Mesendoderm (in vitro differentiated cells): ENCODE measurements at regions not wholly inside any gene's neighbourhood (a gene's known extent, or its start where the extent isn't known, plus 50 kb on each side); places are given as distances from the start of the nearest gene placed in this dataset.

Experiments
- DNase-seq: peaks from one replicate; pipeline ENCODE4 v3.0.0; 2013
- H2AK5ac ChIP-seq: 2 replicates; pipeline ENCODE4 v1.6.1; 2013; ENCODE audit warnings: low read length, inconsistent platforms
- H2BK120ac ChIP-seq: 2 replicates; pipeline ENCODE4 v1.6.1; 2013; ENCODE audit warnings: low read depth, mild to moderate bottlenecking, low read length, moderate library complexity, mixed read lengths
- H2BK15ac ChIP-seq: replicated peaks from 2 replicates; pipeline ENCODE4 v1.6.1; 2013; ENCODE audit warnings: low read depth, mild to moderate bottlenecking, moderate library complexity
- H2BK5ac ChIP-seq: 2 replicates; pipeline ENCODE4 v1.6.1; 2013; ENCODE audit warnings: low read length, inconsistent platforms
- H3K18ac ChIP-seq: 2 replicates; pipeline ENCODE4 v1.6.1; 2013; ENCODE audit warnings: mild to moderate bottlenecking, low read length, mixed read lengths
- H3K23ac ChIP-seq: one replicate; pipeline ENCODE4 v1.6.1; 2013; ENCODE audit warnings: low read length
- H3K27ac ChIP-seq: 2 replicates; pipeline ENCODE4 v1.5.1; 2013; ENCODE audit warnings: low read depth, mild to moderate bottlenecking, inconsistent platforms, low read length, moderate library complexity
- H3K27me3 ChIP-seq: 2 replicates; pipeline ENCODE4 v1.6.1; 2013; ENCODE audit warnings: low read length, control low read depth, mild to moderate bottlenecking, inconsistent platforms; ENCODE audit not compliant: insufficient read depth, poor library complexity
- H3K36me3 ChIP-seq: 2 replicates; pipeline ENCODE4 v1.6.1; 2013; ENCODE audit warnings: low read length, inconsistent platforms; ENCODE audit not compliant: control insufficient read depth, insufficient read depth
- H3K4ac ChIP-seq: one replicate; pipeline ENCODE4 v1.6.1; 2013; ENCODE audit warnings: low read depth, mild to moderate bottlenecking, low read length, moderate library complexity
- H3K4me1 ChIP-seq: 2 replicates; pipeline ENCODE4 v1.6.1; 2013; ENCODE audit warnings: low read depth, low read length, inconsistent platforms; ENCODE audit not compliant: control insufficient read depth
- H3K4me2 ChIP-seq: 2 replicates; pipeline ENCODE4 v1.6.1; 2013; ENCODE audit warnings: low read length
- H3K4me3 ChIP-seq: 2 replicates; pipeline ENCODE4 v1.5.1; 2013; ENCODE audit warnings: mild to moderate bottlenecking, low read length
- H3K56ac ChIP-seq: one replicate; pipeline ENCODE4 v1.6.1; 2013; ENCODE audit warnings: low read length
- H3K79me1 ChIP-seq: 2 replicates; pipeline ENCODE4 v1.6.1; 2013; ENCODE audit warnings: low read length, inconsistent platforms
- H3K79me2 ChIP-seq: 2 replicates; pipeline ENCODE4 v1.6.1; 2013; ENCODE audit warnings: mild to moderate bottlenecking, low read length; ENCODE audit not compliant: control insufficient read depth, insufficient read depth
- H3K9ac ChIP-seq: 2 replicates; pipeline ENCODE4 v1.6.1; 2013; ENCODE audit warnings: low read length, inconsistent platforms
- H4K5ac ChIP-seq: one replicate; pipeline ENCODE4 v1.6.1; 2013; ENCODE audit warnings: low read length
- H4K8ac ChIP-seq: one replicate; pipeline ENCODE4 v1.6.1; 2013; ENCODE audit warnings: low read depth, mild to moderate bottlenecking, control low read depth, low read length, moderate library complexity
- WGBS: extraction: QIAGEN DNeasy Blood & Tissue Kit; methylation state at CpG from one replicate; pipeline ENCODE4 v1.1.7; 2013; ENCODE audit warnings: low lambda C conversion rate, missing lambda C conversion rate; ENCODE audit not compliant: insufficient coverage; ENCODE audit errors: extremely low coverage; 5-methylcytosine and 5-hydroxymethylcytosine counted together

- Histone ChIP-seq H3K27ac (no peak overlapping the region), H2AK5ac (no peak overlapping the region), H4K8ac (no peak overlapping the region), H3K9ac (no peak overlapping the region), H3K27me3 (no peaks in the 10 kb centered on the region), H3K79me1 (no peaks in the 10 kb centered on the region), H3K23ac (no peak overlapping the region), H3K4me1 (no peaks in the 10 kb centered on the region), H3K4me3 (no peak overlapping the region), H3K18ac (no peak overlapping the region), H2BK5ac (no peak overlapping the region), H3K4me2 (no peak overlapping the region), H3K36me3 (no peaks in the 10 kb centered on the region), H3K4ac (no peak overlapping the region), H2BK15ac (no peak overlapping the region), H2BK120ac (no peak overlapping the region), H4K5ac (no peak overlapping the region), H3K56ac (no peak overlapping the region), H3K79me2 (no peaks in the 10 kb centered on the region)
- no CpG with 5 or more reads among the region's 6 CpGs for WGBS
- no peak for DNase-seq
These were observed 205.5 kb upstream of the HS6ST1 start for GRCh38 chr2:128524183-128524582.

- Histone ChIP-seq H3K79me2 (no peaks in the 10 kb centered on the region), H3K56ac (no peak overlapping the region), H2BK5ac (no peak overlapping the region), H2BK120ac (no peak overlapping the region), H3K79me1 (no peaks in the 10 kb centered on the region), H3K23ac (no peak overlapping the region), H4K5ac (no peak overlapping the region), H2AK5ac (no peak overlapping the region), H2BK15ac (no peak overlapping the region), H3K27me3 (no peaks in the 10 kb centered on the region), H3K27ac (no peak overlapping the region), H4K8ac (no peak overlapping the region), H3K36me3 (no peaks in the 10 kb centered on the region), H3K18ac (no peak overlapping the region), H3K9ac (no peak overlapping the region), H3K4me3 (no peak overlapping the region), H3K4me1 (no peaks in the 10 kb centered on the region), H3K4ac (no peak overlapping the region), H3K4me2 (no peak overlapping the region)
- no peak for DNase-seq
- no CpG with 5 or more reads among the region's 6 CpGs for WGBS
These were observed 207.0 kb upstream of the HS6ST1 start for GRCh38 chr2:128525653-128526052.

GRCh38 chr2:128526455-128526976 is 207.8 kb upstream of the HS6ST1 start:
- Histone ChIP-seq H3K27me3 (no peaks in the 10 kb centered on the region), H2BK5ac (no peak overlapping the region), H3K4me3 (no peak overlapping the region), H4K8ac (no peak overlapping the region), H3K4me1 (no peaks in the 10 kb centered on the region), H3K56ac (no peak overlapping the region), H3K79me1 (no peaks in the 10 kb centered on the region), H3K27ac (no peak overlapping the region), H3K18ac (no peak overlapping the region), H2BK120ac (no peak overlapping the region), H3K4ac (no peak overlapping the region), H2AK5ac (no peak overlapping the region), H3K36me3 (no peaks in the 10 kb centered on the region), H3K23ac (no peak overlapping the region), H3K4me2 (no peak overlapping the region), H2BK15ac (no peak overlapping the region), H4K5ac (no peak overlapping the region), H3K79me2 (no peaks in the 10 kb centered on the region), H3K9ac (no peak overlapping the region)
- no peak for DNase-seq
- WGBS = no CpG with 5 or more reads among the region's 14 CpGs

GRCh38 chr2:128528133-128528532 is 209.5 kb upstream of the HS6ST1 start:
- H3K36me3 ChIP-seq = no peaks in the 10 kb centered on the region

GRCh38 chr2:128530025-128530573 is 211.4 kb upstream of the HS6ST1 start:
- Histone ChIP-seq H3K4me1 (no peaks in the 10 kb centered on the region), H2BK120ac (no peak overlapping the region), H3K27ac (no peak overlapping the region), H2BK5ac (no peak overlapping the region), H3K56ac (no peak overlapping the region), H3K79me1 (no peaks in the 10 kb centered on the region), H3K4me3 (no peak overlapping the region), H3K4ac (no peak overlapping the region), H4K8ac (no peak overlapping the region), H3K23ac (no peak overlapping the region), H3K27me3 (no peaks in the 10 kb centered on the region), H3K4me2 (no peak overlapping the region), H2AK5ac (no peak overlapping the region), H3K36me3 (no peaks in the 10 kb centered on the region), H2BK15ac (no peak overlapping the region), H3K9ac (no peak overlapping the region), H4K5ac (no peak overlapping the region), H3K79me2 (no peaks in the 10 kb centered on the region), H3K18ac (no peak overlapping the region)
- no CpG with 5 or more reads among the region's 4 CpGs for WGBS
- DNase-seq = no peak

More at GRCh38 chr2:128528133-128528532, 209.5 kb upstream of the HS6ST1 start:
- H2BK120ac ChIP-seq = no peak overlapping the region
- H3K4me2 ChIP-seq = no peak overlapping the region
- no peaks in the 10 kb centered on the region for H3K79me2 ChIP-seq
- H4K8ac ChIP-seq = no peak overlapping the region
- no peak overlapping the region for H2BK15ac ChIP-seq
- no peak overlapping the region for H3K56ac ChIP-seq
- H4K5ac ChIP-seq = no peak overlapping the region
- no peak overlapping the region for H2AK5ac ChIP-seq
- no peaks in the 10 kb centered on the region for H3K27me3 ChIP-seq
- no peak overlapping the region for H3K4ac ChIP-seq
- H3K4me3 ChIP-seq = no peak overlapping the region
- no peaks in the 10 kb centered on the region for H3K79me1 ChIP-seq
- H3K18ac ChIP-seq = no peak overlapping the region
- no peak for DNase-seq
- H3K27ac ChIP-seq = no peak overlapping the region
- WGBS = no CpG with 5 or more reads among the region's 5 CpGs
- no peaks in the 10 kb centered on the region for H3K4me1 ChIP-seq
- no peak overlapping the region for H3K23ac ChIP-seq
- no peak overlapping the region for H2BK5ac ChIP-seq
- H3K9ac ChIP-seq = no peak overlapping the region

- Histone ChIP-seq H3K4ac (peak overlapping the region; percentile 6), H3K23ac (no peak overlapping the region), H3K79me2 (no peaks in the 10 kb centered on the region), H4K5ac (no peak overlapping the region), H2AK5ac (no peak overlapping the region), H3K4me3 (no peak overlapping the region), H3K27ac (no peak overlapping the region), H2BK120ac (no peak overlapping the region), H3K79me1 (no peaks in the 10 kb centered on the region), H2BK15ac (peak overlapping the region; percentile 20), H3K56ac (no peak overlapping the region), H3K27me3 (no peaks in the 10 kb centered on the region), H3K4me1 (peaks cover under 1% of the 10 kb centered on the region), H3K18ac (no peak overlapping the region), H3K9ac (no peak overlapping the region), H3K36me3 (no peaks in the 10 kb centered on the region), H4K8ac (no peak overlapping the region), H2BK5ac (no peak overlapping the region), H3K4me2 (no peak overlapping the region)
- DNase-seq = peak; percentile 37
These were observed 213.2 kb upstream of the HS6ST1 start for GRCh38 chr2:128531856-128532255.
